HuH-7.5 (cell line): ENCODE measurements at regions not wholly inside any gene's neighbourhood (a gene's known extent, or its start where the extent isn't known, plus 50 kb on each side); places are given as distances from the start of the nearest gene placed in this dataset.

Source experiments
- DNase-seq: peaks from one replicate; pipeline ENCODE4 v3.0.0; 2011; ENCODE audit warnings: low spot score

DNA sequence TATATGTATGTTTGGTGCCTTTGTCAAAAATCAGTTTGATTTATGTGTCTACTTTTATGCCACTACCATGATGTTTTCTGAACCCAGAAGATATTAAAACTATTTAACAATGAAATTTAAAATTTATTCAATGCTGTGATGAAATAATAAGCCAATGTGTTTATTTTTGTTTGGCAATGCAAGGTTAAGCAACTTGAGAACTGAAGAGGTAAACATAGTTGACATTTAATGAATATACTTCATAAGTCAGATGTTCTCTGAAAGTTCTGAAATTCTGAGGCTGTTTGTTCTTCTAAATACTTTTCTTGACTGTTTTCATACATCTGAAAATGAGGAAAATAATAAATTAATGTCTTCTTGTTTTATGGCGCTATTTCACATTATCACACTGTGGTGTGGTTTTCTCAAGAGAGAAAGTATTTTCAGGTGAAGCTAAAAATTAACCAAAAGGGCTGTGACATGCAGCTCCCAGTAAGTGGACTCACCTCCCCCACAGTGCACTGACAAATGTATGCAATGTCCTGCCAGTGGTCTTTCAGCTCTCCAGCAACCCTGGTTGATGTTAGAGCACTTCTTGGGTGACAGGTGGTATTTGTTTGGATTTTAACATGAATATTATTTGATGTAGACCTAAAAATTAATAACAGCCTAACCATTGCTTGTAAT is 863.6 kb upstream of the SALL3 start:
- DNase-seq = no peak

DNA sequence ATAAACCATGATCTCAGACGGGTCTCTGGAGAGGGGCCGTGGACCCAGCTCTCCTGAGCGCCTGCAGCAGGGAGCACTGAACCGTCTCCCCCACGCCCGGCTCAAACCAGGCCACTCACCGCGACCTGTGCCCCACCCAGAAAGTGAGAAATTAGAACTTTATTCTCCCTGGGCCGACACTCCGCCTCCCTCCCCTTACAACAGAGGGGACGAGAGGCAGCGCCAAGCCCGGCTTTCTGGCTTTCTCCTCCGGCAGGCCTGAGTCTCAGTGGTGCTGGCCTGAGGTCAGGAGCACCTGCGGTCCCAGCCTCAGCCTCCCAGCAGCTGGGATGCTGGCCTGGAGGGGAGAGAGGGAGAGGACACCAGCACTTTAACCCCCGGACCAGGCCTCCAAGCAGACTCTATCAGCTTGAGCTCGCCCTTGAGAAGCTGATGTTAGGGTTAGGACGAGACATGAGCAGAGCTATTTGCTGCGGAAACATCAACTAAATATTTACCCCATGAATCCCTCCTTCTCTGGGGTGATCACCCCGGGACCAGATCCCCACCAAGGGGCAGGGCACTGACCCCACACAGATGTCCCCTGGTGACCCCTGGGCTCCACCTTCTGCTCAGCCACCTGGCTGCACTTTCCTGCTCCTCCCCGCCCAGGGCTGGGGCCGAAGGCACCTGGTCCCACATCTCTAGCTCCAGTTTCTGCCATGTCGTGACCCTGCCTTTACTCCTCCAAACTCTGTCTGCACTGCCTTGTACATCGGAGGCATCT is 856.3 kb upstream of the SALL3 start:
- DNase-seq = no peak

DNA sequence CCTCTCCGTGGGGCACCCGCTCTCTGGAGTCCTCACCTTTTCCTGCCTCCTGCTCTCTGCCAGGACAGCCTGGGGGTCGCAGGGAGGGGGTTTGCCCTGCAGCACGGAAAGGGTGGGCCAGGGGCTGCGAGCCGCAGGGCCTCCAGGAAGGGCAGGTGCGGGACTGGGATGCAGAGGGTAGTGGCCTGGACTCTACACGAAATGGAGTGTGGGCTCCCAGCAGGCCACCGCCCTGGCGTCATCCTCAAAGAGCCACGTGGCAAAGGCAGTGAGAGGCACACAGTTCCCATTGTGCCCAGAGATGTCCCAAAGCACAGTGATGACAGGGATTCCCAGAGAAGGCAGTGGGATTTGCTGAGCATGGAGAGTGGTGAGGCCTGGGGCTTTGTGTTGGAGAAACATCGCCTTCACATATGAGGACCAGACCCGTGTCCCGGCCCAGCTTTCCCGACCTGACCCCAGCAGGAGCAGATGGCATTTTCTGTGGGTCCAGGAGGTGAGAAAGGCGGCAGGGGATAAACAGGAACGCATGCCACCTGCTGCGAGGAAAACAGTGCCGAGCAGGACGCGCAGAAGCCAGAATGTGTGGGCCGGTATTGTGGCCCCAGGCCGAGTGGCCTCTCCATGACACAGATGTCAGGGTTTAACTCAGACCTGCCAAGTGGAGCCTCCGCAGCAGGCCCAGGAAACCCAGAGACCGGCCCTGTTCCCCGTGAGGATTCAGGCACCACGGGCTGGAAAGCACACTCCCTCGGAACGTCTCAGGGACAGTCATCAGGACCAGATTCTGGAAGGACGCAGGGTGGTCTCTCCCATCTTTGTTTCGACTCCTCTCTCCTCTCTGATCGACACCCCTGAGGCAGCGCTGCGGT is 855.5 kb upstream of the SALL3 start:
- no peak for DNase-seq

DNA sequence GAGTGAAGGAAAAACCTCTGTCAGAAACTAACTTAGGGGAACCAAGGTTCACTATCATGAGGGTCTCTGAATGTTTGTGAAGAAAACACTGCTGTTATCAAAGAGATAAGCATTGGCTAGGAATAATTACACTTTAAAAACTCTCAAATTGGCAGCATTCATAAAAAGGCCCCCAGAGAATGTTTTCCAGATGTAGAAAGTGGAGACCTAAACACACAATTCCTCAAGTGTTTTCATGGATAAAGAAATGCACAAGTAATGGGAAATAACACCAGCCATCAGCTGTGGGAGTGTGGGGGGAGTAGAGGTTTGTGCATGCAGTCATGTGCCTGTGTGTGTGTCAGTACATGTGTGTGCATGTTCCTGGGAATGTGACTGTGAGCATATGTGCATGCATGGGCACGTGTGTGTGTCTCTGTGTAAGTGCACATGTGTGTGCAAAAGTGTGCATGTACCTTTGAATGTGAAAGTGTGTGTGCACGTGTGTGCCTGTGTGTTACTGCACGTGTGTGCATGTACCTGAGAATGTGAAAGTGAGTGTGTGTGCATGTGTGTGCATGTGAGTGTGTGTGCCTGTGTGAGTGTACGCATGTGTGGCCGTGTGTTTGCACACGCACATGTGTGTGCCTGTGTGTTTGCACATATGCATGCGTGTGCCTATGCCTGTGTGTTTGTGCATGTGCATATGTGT is 854.3 kb upstream of the SALL3 start:
- DNase-seq = no peak

DNA sequence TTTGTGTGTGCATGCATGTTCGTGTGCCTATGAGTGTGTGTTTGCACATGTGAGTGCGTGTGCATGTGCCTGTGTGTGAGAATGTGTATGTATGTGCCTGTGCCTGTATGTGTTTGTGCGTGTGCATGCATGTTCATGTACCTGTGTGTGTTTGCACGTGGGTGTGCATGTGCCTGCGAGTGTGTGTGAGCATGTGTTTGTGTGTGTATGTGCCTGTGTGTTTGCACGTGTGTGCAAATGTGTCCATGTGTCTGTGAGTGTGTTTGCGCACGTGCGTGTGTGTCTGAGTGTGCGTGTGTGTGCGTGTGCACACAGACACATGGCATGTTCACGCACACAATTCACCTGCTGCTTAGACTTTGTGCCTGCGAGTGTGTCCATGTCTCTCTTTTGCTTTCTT is 853.5 kb upstream of the SALL3 start:
- no peak for DNase-seq

DNA sequence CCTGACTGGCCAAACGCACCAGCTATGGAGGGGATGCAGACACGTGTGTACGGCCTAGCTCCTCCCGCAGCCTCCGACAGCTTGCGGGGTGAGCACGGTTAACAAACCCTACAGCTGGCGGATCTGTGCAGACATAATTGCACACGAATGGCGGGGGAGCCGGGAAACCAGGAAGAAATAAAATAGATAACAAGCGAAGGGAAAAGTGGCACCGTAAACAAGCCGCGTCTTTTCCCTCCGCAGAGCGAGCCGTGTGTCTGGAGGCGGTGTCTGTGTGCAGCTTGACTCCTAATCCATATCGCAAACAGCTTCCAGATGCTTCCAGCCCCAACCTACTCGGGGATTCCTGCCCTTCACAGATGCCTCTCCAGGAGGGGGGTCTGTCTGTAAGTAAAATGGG is 853.1 kb upstream of the SALL3 start:
- DNase-seq = no peak

DNA sequence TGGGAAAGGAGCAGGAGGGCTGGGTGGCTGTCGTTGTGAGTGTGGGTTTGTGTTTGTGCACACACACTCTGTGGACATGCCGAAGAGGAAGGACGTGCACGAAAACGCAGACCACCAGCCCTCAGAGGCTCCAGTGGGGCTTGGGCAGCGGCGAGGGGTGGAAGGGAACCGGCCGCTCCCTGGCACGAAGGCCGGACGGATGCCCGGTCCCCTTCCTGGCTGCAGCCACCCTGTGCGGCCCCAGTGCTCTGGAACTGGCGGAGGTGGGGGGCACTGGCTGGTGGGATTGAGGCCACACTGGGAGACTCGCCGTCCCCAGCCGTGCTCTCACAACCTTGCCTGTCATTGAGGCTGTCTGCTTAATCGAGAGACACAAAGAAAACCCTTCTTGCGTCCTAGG is 852.6 kb upstream of the SALL3 start:
- DNase-seq = no peak

DNA sequence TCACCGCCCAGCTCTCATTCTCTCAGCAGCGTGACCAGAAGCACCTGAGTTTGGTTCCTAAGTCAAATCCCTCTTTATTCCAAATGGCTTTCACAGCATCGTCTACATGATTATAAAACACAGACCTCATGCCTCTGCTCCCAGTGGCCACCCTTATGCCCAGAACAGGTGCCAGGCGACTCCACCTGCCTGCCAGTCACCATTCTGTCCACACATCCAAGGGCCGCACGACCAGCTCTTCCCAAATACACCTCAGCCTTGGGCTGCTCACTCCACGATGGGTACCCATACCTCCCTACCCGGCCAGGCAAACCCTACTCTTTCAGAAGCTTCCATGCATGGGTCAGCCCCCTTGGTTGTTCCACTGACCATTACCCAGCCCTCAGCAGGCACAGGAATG is 851.6 kb upstream of the SALL3 start:
- DNase-seq = no peak

DNA sequence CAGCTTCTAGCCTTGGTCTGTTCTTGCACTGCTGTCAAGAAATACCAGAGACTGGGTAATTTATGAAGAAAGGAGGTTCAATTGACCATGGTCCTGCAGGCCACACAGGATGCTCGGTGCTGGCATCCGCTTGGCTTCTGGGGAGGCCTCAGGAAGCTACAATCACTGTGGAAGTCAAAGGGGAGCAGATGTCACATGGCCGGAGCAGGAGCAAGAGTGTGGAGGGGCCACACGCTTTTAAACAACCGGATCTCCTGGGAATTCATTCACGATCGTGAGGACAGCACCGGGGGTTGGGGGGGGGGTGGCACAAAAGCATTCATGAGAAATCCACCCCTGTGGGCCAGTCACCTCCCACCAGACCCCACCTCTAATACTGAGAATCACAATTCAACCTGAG is 850.4 kb upstream of the SALL3 start:
- DNase-seq = no peak

DNA sequence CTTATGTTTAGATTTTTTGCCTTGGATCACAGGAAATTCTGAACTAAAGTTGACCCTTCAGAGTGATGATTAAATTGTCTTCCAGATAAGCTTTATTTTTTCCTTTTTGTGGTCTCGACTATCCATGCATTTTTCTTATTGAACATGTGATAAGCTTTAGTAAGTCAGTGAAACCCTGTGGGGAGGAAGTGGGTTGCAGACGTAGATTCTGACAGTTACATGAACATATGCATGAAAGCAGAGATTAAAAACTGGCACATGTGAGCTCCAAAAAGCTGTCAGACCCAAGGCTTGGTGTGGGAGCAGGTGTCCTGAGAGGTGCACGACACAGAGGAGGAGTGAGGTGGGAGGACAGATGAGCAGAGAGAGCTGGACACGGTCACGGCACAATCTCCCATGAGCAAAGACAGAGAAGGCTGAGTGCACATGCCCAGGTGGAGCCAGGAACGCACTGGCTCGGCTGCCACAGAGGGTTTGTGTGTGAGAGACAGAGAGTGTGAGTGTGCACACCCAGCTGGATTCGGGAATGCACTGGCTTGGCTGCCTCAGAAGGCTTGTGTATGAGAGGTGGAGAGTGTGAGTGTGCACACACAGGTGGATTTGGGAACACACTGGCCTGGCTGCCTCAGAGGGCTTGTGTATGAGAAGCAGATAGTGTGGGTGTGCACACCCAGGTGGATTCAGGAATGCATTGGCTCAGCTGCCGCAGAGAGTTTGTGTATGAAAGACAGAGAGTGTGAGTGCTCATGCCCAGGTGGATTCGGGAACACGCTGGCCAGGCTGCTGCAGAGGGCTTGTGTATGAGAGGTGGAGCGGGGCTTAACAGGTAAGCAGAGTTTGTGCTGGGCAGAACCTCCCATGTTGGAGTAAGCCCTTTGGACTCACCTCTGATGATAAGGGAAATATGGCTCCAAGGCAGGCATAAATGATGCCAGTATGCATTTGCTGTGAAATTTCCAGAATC is 849.1 kb upstream of the SALL3 start:
- no peak for DNase-seq

DNA sequence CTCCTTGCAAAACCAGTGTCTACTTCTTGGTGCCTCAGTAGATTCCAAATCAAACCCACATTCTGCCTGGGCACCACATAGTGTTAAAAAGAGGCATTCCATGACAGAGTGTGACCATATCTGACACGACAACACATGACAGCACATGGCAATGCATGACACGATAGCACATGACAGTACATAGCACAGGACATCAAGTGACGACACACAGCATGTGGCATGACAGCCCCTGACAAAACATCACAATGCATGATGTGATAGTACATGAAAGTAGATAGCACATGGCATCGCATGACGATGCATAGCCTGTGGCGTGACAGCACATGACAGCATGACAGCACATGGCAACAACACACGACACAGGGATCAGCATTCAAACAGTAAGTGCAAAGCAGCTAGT is 845.9 kb upstream of the SALL3 start:
- DNase-seq = no peak

DNA sequence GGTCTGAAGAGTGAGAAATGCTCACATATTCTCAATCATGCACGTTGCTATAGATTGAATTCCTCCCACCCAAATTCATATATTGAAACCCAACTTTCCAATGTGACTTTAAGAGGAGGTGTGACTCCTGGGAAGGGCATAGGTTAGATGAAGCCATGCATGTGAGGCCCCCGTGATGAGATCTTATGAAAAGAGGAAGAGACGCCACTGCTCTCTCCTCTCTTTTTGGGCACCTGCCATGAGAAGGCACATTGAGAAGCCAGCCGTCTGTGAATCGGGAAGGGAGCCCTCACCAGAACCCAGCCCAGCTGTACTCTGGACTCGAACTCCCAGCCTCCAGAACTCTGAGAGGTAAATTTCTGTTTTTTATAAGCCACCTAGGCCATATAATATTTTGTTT is 842.6 kb upstream of the SALL3 start:
- DNase-seq = no peak

DNA sequence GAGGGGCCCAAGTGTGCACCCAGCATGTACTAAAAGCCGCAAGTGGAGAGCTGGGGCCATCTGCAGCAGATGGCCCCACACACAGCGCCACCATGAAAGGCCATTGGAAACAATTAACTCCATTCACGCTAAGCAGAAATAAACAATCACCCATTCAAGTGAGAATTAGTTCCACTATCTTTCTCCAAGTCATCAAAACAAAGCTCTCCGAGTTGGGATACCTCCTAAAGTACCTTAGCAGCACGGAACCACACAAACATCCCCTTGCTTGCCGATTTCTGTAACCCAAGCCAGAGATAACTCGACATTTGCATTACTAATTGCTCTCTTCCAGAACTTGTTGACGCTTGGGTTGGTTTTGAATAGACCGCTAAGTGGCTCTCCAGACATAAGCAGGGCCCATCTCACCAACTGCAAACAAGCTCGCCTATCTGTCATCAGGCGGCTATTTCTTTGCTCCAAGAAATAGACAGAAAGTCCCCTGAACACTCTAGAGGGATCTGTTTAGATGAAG is 840.6 kb upstream of the SALL3 start:
- DNase-seq = no peak

DNA sequence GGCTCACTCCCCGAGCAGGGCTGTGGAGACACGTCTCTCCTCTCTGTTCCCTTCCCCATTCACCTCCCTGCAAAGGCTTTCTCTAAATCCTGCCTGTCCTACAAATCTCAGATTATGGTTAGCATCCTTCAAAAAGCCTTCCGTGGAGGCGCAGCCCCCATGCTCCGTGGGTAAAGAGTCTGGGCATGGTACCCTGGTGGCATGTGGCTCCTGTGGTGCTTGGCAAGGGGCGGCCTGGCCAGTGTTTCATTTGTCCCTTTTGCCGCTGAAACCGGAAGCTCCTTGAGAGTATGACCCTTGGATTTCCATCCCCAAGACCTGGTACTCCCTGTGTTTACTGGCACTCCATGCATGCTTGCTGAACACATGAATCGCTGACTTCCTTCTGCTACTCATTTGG is 839.3 kb upstream of the SALL3 start:
- DNase-seq = no peak

DNA sequence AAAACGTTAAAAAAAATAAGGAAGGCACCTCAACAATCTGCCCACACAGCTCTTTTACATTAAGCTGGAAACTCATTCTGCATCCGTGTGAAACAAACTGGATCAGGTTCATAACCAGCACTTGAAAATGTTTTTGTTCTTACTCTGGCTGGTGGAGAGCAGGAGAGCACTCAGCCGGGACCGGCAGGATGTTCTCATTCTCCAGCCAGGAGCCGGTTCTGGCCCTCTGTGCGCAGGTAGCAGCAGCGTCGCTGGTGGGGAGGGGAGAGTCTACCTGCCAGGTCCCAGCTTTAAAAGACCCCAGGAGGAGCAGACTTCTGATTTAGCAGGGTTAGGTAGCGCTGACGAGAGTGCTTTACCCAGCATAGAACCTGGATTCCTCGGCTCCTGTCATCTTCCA is 834.9 kb upstream of the SALL3 start:
- DNase-seq = no peak

DNA sequence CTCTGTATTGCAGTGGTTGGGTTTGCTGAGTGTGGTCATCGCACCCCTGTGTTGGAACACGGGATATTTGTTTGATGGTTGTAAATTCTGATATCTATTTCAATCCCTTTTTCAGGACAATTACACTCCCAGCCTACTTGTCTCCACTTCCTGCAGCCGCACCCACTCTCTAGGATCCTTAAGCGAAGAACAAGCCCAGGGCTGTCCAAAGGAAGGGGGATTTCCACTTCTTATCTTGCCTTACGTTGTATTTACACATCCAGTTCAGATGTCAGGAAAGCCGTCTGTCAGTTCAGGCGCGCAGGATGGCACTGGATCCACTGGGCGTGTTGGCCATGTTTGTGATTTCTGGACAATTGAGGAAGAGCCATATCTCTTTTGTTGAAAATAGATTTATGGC is 834.5 kb upstream of the SALL3 start:
- no peak for DNase-seq

DNA sequence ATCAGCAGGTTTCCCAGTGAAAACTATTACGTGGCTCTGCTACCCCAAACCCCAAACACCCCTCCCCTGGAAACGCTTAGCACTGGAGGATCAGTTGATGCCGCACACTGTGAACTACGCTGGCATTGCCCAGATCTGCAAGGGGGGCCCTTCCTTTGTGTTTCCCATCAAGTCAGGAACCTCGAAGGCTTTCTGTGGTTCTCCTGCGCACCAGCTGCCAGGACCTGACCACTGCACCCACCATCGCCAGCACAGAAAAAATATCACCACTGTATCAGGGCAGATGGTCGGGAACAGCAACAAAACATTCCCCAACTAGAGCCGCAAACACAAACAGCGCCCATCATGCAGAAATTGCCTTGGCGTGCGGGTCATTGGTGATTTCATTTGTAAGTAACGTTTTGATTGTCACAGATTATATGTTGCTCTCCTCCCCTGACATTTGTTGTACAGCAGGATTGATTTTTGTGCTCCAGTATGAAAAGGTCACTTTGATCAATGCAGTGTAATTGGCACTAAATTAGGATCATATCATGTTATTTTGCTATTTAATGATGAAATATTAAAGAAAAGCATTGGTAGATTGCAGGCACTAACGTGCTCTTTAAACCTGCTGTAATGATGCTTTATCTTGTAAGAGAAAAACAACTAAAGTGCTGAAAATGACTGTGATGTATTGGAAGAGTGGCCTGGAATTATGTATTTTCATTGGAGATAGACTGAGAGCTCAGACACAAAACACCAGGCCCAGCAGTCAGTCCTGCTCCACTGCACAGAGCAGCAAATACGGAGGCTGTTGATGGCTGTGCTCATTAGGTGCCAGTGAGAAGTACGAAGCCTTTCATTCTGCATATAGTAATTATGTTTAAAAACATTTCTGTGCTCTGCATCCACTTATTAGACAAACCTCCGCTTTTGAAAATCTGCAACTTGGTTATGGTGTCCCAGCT is 833.2 kb upstream of the SALL3 start:
- DNase-seq = no peak

DNA sequence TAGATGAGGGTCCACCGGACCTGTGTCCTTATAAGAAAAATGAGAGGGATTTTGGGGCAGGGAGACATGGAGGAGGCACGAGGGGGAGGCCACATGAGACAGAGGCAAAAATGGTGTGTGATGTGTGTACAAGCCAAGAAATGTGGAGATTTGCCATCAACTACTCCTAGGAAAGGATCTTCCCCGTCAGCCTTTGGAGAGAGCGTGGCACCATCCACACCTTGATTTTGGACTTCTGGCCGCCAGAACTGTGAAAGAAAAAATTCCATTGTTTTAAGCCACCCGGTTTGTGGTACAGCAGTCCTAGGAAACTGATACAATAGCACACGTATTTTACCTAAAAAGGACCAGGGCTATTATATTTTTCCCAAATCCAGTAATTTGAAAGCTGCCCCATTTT is 829.0 kb upstream of the SALL3 start:
- DNase-seq = no peak

DNA sequence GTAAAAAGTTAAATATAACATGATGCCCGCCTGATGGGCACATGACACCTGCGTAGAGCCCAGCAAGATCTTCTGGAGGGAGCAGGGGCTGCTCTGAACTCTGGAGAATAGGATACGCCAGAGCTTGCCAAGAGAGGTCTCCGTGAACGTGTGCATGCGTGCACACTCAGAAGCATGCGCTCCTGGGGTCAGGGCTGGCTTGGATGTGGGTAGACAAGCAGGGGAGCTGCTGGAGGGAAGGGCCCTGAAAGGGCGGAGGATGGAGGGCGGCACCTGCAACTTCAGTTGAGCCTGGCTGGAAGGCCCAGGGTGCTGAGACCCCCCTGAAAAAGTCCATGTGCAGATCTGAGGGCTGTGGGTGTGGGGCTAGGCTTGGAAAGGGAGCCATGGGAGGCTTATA is 828.4 kb upstream of the SALL3 start:
- no peak for DNase-seq
